ENCODE measurements at regions not wholly inside any gene's neighbourhood (a gene's known extent, or its start where the extent isn't known, plus 50 kb on each side); places are given as distances from the start of the nearest gene placed in this dataset.

- Histone ChIP-seq H3K4ac (ENCODE audit: low read depth, low read length) (no peak overlapping the region), H3K27me3 (ENCODE audit: control insufficient read depth, insufficient read depth, low read length) (no peaks in the 10 kb centered on the region), H2BK15ac (ENCODE audit: low read depth, low read length) (no peak overlapping the region), H3K79me1 (ENCODE audit: low read depth in 1 of 2, low read length in 2 of 2) (no peaks in the 10 kb centered on the region), H3K18ac (ENCODE audit: low read depth, low read length) (no peak overlapping the region), H3K27ac (ENCODE audit: insufficient read depth, low read length) (no peak overlapping the region), H3K9me1 (ENCODE audit: insufficient read depth, low read length) (no peaks in the 10 kb centered on the region), H2BK5ac (ENCODE audit: low read depth, low read length, poor library complexity, severe bottlenecking) (no peak overlapping the region), H3K9me3 (ENCODE audit: control insufficient read depth, insufficient read depth, low read length) (peaks cover 14% of the 10 kb centered on the region), H2AFZ (replicated peaks; ENCODE audit: low read length, poor library complexity) (no peak overlapping the region), H2BK20ac (ENCODE audit: low read depth, low read length) (no peak overlapping the region), H4K91ac (ENCODE audit: insufficient read depth, low read depth, low read length) (no peak overlapping the region), H4K8ac (ENCODE audit: low read depth in 2 of 2, low read length in 2 of 2) (no peak overlapping the region), H3K23ac (ENCODE audit: low read depth, low read length) (no peak overlapping the region), H3K36me3 (ENCODE audit: control insufficient read depth, insufficient read depth, low read length) (no peaks in the 10 kb centered on the region), H2AK9ac (replicated peaks; ENCODE audit: low read depth, low read length, poor library complexity) (no peak overlapping the region), H3K4me1 (ENCODE audit: control insufficient read depth, insufficient read depth, low read length) (no peaks in the 10 kb centered on the region), H3K4me2 (ENCODE audit: low read depth, low read length) (no peak overlapping the region), H3K4me3 (ENCODE audit: insufficient read depth, low read depth, low read length) (no peak overlapping the region), H3K56ac (ENCODE audit: extremely low read depth, insufficient read depth, low read length) (no peak overlapping the region), H4K5ac (ENCODE audit: low read depth, low read length) (no peak overlapping the region), H4K20me1 (ENCODE audit: insufficient read depth, low read length) (no peaks in the 10 kb centered on the region), H2BK120ac (ENCODE audit: low read depth, low read length) (no peak overlapping the region), H2AK5ac (ENCODE audit: low read depth, low read length) (no peak overlapping the region), H3K14ac (replicated peaks; ENCODE audit: low read depth, low read length) (no peak overlapping the region), H3K9ac (ENCODE audit: low read depth, low read length) (no peak overlapping the region)
- ATAC-seq (ENCODE audit: low read depth): no peak
- WGBS, 2 experiments (ENCODE audit: extremely low coverage in 2 of 2, insufficient read length in 1 of 2): no CpG with 5 or more reads among the region's 1 CpG
- ChIA-PET CTCF (no interaction called here), POLR2A (ENCODE audit: unreplicated experiment) (no interaction called here)
- no peak for TF ChIP-seq RAD21 (IDR thresholded peaks at IDR 0.05; ENCODE audit: low read length)
- TF ChIP-seq RFX5 (IDR thresholded peaks at IDR 0.05; ENCODE audit: low read depth, low read length): no peak
- no peak for TF ChIP-seq MAFK (IDR thresholded peaks at IDR 0.05; ENCODE audit: low read depth, low read length)
- no peak for TF ChIP-seq POLR2A (IDR thresholded peaks at IDR 0.05; ENCODE audit: low read depth, low read length)
- no peak for TF ChIP-seq CEBPB (IDR thresholded peaks at IDR 0.05; ENCODE audit: low read depth, low read length)
- no peak for TF ChIP-seq FOS (IDR thresholded peaks at IDR 0.05; ENCODE audit: low read depth, low read length)
- TF ChIP-seq MXI1 (IDR thresholded peaks at IDR 0.05; ENCODE audit: borderline replicate concordance, low read depth, low read length): no peak
- TF ChIP-seq RCOR1 (IDR thresholded peaks at IDR 0.05; ENCODE audit: insufficient replicate concordance, low read length): no peak
- TF ChIP-seq ELK1 (IDR thresholded peaks at IDR 0.05; ENCODE audit: borderline replicate concordance, low read depth, low read length): no peak
- TF ChIP-seq MAZ (IDR thresholded peaks at IDR 0.05; ENCODE audit: borderline replicate concordance, low read depth, low read length): no peak
- no peak for TF ChIP-seq SMC3 (IDR thresholded peaks at IDR 0.05; ENCODE audit: low read depth, low read length)
- TF ChIP-seq, protein P1, sequence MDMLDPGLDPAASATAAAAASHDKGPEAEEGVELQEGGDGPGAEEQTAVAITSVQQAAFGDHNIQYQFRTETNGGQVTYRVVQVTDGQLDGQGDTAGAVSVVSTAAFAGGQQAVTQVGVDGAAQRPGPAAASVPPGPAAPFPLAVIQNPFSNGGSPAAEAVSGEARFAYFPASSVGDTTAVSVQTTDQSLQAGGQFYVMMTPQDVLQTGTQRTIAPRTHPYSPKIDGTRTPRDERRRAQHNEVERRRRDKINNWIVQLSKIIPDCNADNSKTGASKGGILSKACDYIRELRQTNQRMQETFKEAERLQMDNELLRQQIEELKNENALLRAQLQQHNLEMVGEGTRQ (IDR thresholded peaks at IDR 0.05; ENCODE audit: low read depth, low read length): no peak
- TF ChIP-seq CHD1 (IDR thresholded peaks at IDR 0.05; ENCODE audit: low read depth, low read length): no peak
- TF ChIP-seq, protein P2, sequence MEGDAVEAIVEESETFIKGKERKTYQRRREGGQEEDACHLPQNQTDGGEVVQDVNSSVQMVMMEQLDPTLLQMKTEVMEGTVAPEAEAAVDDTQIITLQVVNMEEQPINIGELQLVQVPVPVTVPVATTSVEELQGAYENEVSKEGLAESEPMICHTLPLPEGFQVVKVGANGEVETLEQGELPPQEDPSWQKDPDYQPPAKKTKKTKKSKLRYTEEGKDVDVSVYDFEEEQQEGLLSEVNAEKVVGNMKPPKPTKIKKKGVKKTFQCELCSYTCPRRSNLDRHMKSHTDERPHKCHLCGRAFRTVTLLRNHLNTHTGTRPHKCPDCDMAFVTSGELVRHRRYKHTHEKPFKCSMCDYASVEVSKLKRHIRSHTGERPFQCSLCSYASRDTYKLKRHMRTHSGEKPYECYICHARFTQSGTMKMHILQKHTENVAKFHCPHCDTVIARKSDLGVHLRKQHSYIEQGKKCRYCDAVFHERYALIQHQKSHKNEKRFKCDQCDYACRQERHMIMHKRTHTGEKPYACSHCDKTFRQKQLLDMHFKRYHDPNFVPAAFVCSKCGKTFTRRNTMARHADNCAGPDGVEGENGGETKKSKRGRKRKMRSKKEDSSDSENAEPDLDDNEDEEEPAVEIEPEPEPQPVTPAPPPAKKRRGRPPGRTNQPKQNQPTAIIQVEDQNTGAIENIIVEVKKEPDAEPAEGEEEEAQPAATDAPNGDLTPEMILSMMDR (conservative IDR thresholded peaks at IDR 0.05; ENCODE audit: low read depth, low read length): no peak
- no peak for TF ChIP-seq BHLHE40 (IDR thresholded peaks at IDR 0.05; ENCODE audit: low read depth, low read length)
- TF ChIP-seq NFE2L2 (IDR thresholded peaks at IDR 0.05; ENCODE audit: low read depth, low read length): no peak
- DNase-seq: no peak
- dilution Hi-C loops (cut with HindIII; ENCODE audit: low sequenced_read_pairs, unreplicated experiment) (no loop called here), in situ Hi-C loops (cut with MboI; ENCODE audit: low sequenced_read_pairs) (no loop called here), intact Hi-C loops (cut with micrococcal nuclease) (no loop called here)
- no TSS peak for BruUV-seq (replicated peaks)
Measured at GRCh38 chr15:93662162-93662885, 569.0 kb upstream of the MCTP2 start.
